KMS-11 (cell line): ENCODE measurements at regions not wholly inside any gene's neighbourhood (a gene's known extent, or its start where the extent isn't known, plus 50 kb on each side); places are given as distances from the start of the nearest gene placed in this dataset.

Source experiments
- H2AFZ ChIP-seq: fragments of 200-600 bp; sonication (generic); 2 replicates; pipeline ENCODE4 v1.6.1; 2016; ENCODE audit warnings: antibody characterized with exemption, mixed run types, low read depth
- H3K27ac ChIP-seq: fragments of 200-600 bp; sonication (generic); 2 replicates; pipeline ENCODE4 v1.6.1; 2016; ENCODE audit warnings: mild to moderate bottlenecking, mixed run types
- H3K27me3 ChIP-seq: fragments of 200-600 bp; sonication (generic); 2 replicates; pipeline ENCODE4 v1.6.1; 2017; ENCODE audit warnings: mild to moderate bottlenecking, low read depth, mixed run types, moderate library complexity; ENCODE audit not compliant: insufficient read depth
- H3K36me3 ChIP-seq: fragments of 200-600 bp; sonication (generic); 2 replicates; pipeline ENCODE4 v1.6.1; 2017; ENCODE audit warnings: mild to moderate bottlenecking, mixed run types; ENCODE audit not compliant: insufficient read depth
- H3K4me1 ChIP-seq: fragments of 200-600 bp; sonication (generic); 2 replicates; pipeline ENCODE4 v1.6.1; 2016; ENCODE audit warnings: mild to moderate bottlenecking, low read depth, mixed run types; ENCODE audit not compliant: poor library complexity, severe bottlenecking
- H3K4me2 ChIP-seq: fragments of 200-600 bp; sonication (generic); 2 replicates; pipeline ENCODE4 v1.7.0; 2016; ENCODE audit warnings: mild to moderate bottlenecking, mixed run types
- H3K4me3 ChIP-seq: fragments of 200-600 bp; sonication (generic); IDR thresholded peaks from 2 replicates; pipeline ENCODE4 v1.6.1; 2017; ENCODE audit warnings: low read depth, low read length, mixed read lengths; ENCODE audit not compliant: insufficient read depth
- H3K79me2 ChIP-seq: fragments of 200-600 bp; sonication (generic); 2 replicates; pipeline ENCODE4 v1.6.1; 2016; ENCODE audit warnings: low read depth, mixed run types; ENCODE audit not compliant: insufficient read depth
- H3K9ac ChIP-seq: fragments of 200-600 bp; sonication (generic); 2 replicates; pipeline ENCODE4 v1.6.1; 2016; ENCODE audit warnings: mild to moderate bottlenecking, mixed run types
- H4K20me1 ChIP-seq: fragments of 200-600 bp; sonication (generic); 2 replicates; pipeline ENCODE4 v1.6.1; 2016; ENCODE audit warnings: mild to moderate bottlenecking, mixed run types; ENCODE audit not compliant: insufficient read depth
- CTCF ChIP-seq: fragments of 200-600 bp; sonication (generic); conservative IDR thresholded peaks from 2 replicates; pipeline ENCODE4 v1.6.1; 2017; ENCODE audit warnings: low read depth, mild to moderate bottlenecking, antibody characterized with exemption, low read length, moderate library complexity, mixed read lengths

DNA sequence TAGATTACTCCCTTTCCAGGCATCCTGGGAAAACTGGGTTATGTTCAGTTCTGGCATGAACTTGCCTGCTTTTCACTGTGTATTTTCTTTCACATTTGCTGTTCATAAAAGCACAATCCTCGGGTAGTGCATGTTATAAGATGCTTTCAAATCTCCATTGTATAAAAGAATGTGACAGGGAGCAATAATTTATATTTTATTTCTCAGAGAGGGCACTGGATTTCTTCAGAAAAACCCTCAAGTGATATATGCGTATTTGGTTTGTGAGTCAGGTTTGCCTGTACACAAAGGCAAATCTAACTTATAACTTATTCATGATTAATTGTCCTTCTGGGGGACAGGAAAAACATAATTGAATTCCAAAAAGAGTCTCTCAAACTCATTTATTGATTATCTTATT, 440.7 kb upstream of the MMADHC start:
- Histone ChIP-seq H3K4me3 (no peak overlapping the region), H3K9ac (no peak overlapping the region), H3K4me1 (no peaks in the 10 kb centered on the region), H2AFZ (no peak overlapping the region), H3K27me3 (no peaks in the 10 kb centered on the region), H3K27ac (no peak overlapping the region), H4K20me1 (no peaks in the 10 kb centered on the region), H3K4me2 (no peak overlapping the region), H3K79me2 (no peaks in the 10 kb centered on the region), H3K36me3 (no peaks in the 10 kb centered on the region)
- TF ChIP-seq CTCF = no peak

DNA sequence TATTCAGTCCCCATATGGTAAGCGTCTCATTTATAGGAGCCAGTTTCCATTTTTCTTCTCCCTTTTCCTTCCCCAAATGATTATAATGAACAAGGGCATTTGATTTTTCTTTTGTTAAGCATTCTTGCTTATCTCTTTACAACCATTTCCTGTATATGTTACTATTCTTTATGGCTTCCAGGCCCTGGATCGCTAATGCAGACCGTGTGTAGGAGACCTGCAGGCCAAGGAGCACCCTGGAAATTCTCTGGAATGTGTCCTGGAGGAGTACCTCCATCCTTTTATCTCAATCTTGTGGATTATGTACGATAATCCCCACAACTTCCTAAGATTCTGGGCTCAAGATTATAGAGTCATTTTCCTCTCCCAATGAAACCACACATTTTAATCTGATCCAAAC, 439.6 kb upstream of the MMADHC start:
- H3K4me3 ChIP-seq = no peak overlapping the region
- H4K20me1 ChIP-seq = no peaks in the 10 kb centered on the region
- no peaks in the 10 kb centered on the region for H3K4me1 ChIP-seq
- H2AFZ ChIP-seq = no peak overlapping the region
- no peak overlapping the region for H3K27ac ChIP-seq
- H3K27me3 ChIP-seq = no peaks in the 10 kb centered on the region
- TF ChIP-seq CTCF = no peak
- no peaks in the 10 kb centered on the region for H3K79me2 ChIP-seq
- no peak overlapping the region for H3K4me2 ChIP-seq
- H3K36me3 ChIP-seq = no peaks in the 10 kb centered on the region
- no peak overlapping the region for H3K9ac ChIP-seq

- Histone ChIP-seq H3K4me3 (no peak overlapping the region), H3K4me1 (no peaks in the 10 kb centered on the region), H2AFZ (no peak overlapping the region), H3K36me3 (no peaks in the 10 kb centered on the region), H3K27ac (no peak overlapping the region), H3K9ac (no peak overlapping the region), H3K27me3 (no peaks in the 10 kb centered on the region), H3K4me2 (no peak overlapping the region), H4K20me1 (no peaks in the 10 kb centered on the region), H3K79me2 (no peaks in the 10 kb centered on the region)
- no peak for TF ChIP-seq CTCF
Measured at GRCh38 chr2:150023663-150024062, 436.1 kb upstream of the MMADHC start.

DNA sequence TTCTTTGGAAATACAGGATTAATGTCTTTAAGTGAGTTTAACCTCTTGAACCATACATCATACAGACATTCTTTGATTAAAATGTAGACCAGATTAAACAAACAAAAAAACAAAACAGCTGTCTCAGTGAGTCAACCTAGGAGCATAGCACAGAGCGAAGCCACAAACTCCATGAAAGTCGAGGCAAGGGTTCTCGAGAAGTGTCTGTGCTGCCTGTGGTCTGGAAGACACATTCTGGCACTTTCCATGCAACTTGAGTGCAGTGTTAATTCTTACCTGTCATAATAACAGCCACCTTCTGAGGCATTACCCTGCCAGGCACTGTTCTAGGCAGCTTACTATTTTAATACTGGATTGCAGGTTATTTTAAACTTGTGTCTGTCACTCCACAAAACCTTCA, 435.5 kb upstream of the MMADHC start:
- no peaks in the 10 kb centered on the region for H3K36me3 ChIP-seq
- H3K4me1 ChIP-seq = no peaks in the 10 kb centered on the region
- H4K20me1 ChIP-seq = no peaks in the 10 kb centered on the region
- no peak overlapping the region for H3K4me2 ChIP-seq
- TF ChIP-seq CTCF = no peak
- no peak overlapping the region for H3K27ac ChIP-seq
- H3K4me3 ChIP-seq = no peak overlapping the region
- no peak overlapping the region for H2AFZ ChIP-seq
- no peaks in the 10 kb centered on the region for H3K79me2 ChIP-seq
- no peaks in the 10 kb centered on the region for H3K27me3 ChIP-seq
- H3K9ac ChIP-seq = no peak overlapping the region
